Thyroid gland (tissue), 4 donors: ENCODE measurements at regions not wholly inside any gene's neighbourhood (a gene's known extent, or its start where the extent isn't known, plus 50 kb on each side); places are given as distances from the start of the nearest gene placed in this dataset.

Experiments
- CTCF ChIP-seq, 6 experiments: fragments of 200-600 bp in 3 of 6; fragments of 450-650 bp in 3 of 6; sonication (generic) in 3 of 6; IDR thresholded peaks; one replicate each; pipeline ENCODE4 v1.5.1; 2016 to 2019; ENCODE audit warnings: antibody characterized with exemption in 6 of 6, mild to moderate bottlenecking in 2 of 6, inconsistent platforms in 1 of 6, moderate library complexity in 1 of 6
- POLR2A ChIP-seq, 2 donors: fragments of 450-650 bp; IDR thresholded peaks; one replicate each; pipeline ENCODE4 v1.6.1; 2017; ENCODE audit warnings: antibody characterized with exemption in 2 of 2, mild to moderate bottlenecking in 2 of 2, moderate library complexity in 1 of 2

GRCh38 chr4:35639929-35640328 lies 604.4 kb downstream of the ARAP2 start:
- TF ChIP-seq CTCF (IDR thresholded peaks at IDR 0.05) (no peak), POLR2A (IDR thresholded peaks at IDR 0.05) (no peak)
